Ovary (tissue), 3 donors: ENCODE measurements at regions not wholly inside any gene's neighbourhood (a gene's known extent, or its start where the extent isn't known, plus 50 kb on each side); places are given as distances from the start of the nearest gene placed in this dataset.

ENCODE experiments used
- EP300 ChIP-seq: sonication (generic); formaldehyde crosslinking; IDR thresholded peaks from one replicate; pipeline ENCODE4 v1.6.1; 2017; ENCODE audit warnings: antibody characterized with exemption
- POLR2A ChIP-seq: fragments of 450-650 bp; IDR thresholded peaks from one replicate; pipeline ENCODE4 v1.6.1; 2017; ENCODE audit warnings: antibody characterized with exemption, mild to moderate bottlenecking, moderate library complexity
- TF ChIP-seq, protein P1 (sequence below), 3 donors: fragments of 450-650 bp in 2 of 3; fragments of 200-600 bp in 1 of 3; IDR thresholded peaks; one replicate each; pipeline versions ENCODE4 v1.5.1 to v1.8.0; 2016 to 2022; ENCODE audit warnings: antibody characterized with exemption in 3 of 3, mild to moderate bottlenecking in 1 of 3
- donor health status: DM: no; HTN: no; CAD: no.

DNA sequence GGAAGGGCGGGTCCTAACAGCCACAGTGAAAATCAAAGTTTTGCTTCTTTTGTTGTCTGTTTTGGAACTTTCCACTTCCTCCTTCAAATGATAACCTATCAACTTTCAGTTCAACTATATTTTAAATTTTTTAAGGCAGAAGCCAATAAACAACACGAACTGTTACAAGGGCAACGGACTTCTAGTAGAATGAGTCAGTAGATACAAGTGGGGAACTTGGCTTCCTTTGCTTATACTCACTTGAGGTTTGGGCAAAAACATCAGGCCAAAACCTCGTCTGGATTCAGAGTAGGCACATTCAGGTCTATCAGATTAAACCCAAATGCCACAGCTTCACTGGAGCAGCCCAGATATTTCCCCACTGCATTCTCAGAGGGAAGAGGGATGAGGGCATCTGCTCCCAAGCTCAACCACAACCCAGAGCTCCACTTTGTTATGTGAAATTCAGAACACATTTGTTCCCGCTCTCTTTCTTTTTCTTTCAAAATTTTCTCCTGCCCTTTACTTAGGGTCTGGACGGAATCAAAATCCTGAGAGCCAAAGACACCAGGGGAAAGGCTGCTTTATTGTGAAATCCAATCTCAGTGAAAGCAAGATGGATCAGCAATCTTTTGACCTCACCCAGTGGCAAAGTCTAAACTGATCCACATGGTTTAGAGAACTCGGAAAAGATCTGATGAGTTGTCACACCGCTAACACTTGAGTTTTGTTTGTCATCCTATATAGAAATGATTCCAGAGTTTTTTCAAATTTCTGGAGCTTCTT lies 152.5 kb upstream of the BTG1 start:
- TF ChIP-seq, protein P1, sequence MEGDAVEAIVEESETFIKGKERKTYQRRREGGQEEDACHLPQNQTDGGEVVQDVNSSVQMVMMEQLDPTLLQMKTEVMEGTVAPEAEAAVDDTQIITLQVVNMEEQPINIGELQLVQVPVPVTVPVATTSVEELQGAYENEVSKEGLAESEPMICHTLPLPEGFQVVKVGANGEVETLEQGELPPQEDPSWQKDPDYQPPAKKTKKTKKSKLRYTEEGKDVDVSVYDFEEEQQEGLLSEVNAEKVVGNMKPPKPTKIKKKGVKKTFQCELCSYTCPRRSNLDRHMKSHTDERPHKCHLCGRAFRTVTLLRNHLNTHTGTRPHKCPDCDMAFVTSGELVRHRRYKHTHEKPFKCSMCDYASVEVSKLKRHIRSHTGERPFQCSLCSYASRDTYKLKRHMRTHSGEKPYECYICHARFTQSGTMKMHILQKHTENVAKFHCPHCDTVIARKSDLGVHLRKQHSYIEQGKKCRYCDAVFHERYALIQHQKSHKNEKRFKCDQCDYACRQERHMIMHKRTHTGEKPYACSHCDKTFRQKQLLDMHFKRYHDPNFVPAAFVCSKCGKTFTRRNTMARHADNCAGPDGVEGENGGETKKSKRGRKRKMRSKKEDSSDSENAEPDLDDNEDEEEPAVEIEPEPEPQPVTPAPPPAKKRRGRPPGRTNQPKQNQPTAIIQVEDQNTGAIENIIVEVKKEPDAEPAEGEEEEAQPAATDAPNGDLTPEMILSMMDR (IDR thresholded peaks at IDR 0.05) = no peak
- TF ChIP-seq POLR2A (no peak), EP300 (no peak)
